Uterus (tissue), 3 donors: ENCODE measurements at regions not wholly inside any gene's neighbourhood (a gene's known extent, or its start where the extent isn't known, plus 50 kb on each side); places are given as distances from the start of the nearest gene placed in this dataset.

Source experiments
- DNase-seq, 2 donors: peaks; one replicate each; pipeline ENCODE4 v3.0.0-alpha.2; 2019 to 2020
- H3K27ac ChIP-seq, 2 donors: fragments of 200-600 bp; sonication (generic); 1 replicate in 1 of 2; 2 replicates in 1 of 2; pipeline ENCODE4 v1.5.1; 2016 to 2018
- H3K27me3 ChIP-seq, 2 donors: fragments of 200-600 bp; sonication (generic); one replicate each; pipeline ENCODE4 v1.5.1; 2018 to 2019; ENCODE audit warnings: control low read depth in 1 of 2
- H3K36me3 ChIP-seq, 2 donors: fragments of 200-600 bp; sonication (generic); one replicate each; pipeline ENCODE4 v1.5.1; 2019; ENCODE audit warnings: control low read depth in 1 of 2
- H3K4me1 ChIP-seq, 2 donors: fragments of 200-600 bp; sonication (generic); one replicate each; pipeline ENCODE4 v1.5.1; 2018 to 2019; ENCODE audit warnings: control low read depth in 1 of 2
- H3K4me3 ChIP-seq, 2 donors: fragments of 200-600 bp; sonication (generic); 1 replicate in 1 of 2; 2 replicates in 1 of 2; pipeline ENCODE4 v1.5.1; 2018 to 2019; ENCODE audit warnings: mild to moderate bottlenecking in 1 of 2
- H3K9me3 ChIP-seq, 2 donors: fragments of 200-600 bp; sonication (generic); one replicate each; pipeline ENCODE4 v1.5.1; 2019; ENCODE audit warnings: control low read depth in 1 of 2
- CTCF ChIP-seq, 4 experiments: fragments of 200-600 bp in 2 of 4; fragments of 450-650 bp in 2 of 4; sonication (generic) in 2 of 4; IDR thresholded peaks; one replicate each; pipeline ENCODE4 v1.5.1; 2016 to 2019; ENCODE audit warnings: antibody characterized with exemption in 4 of 4, mild to moderate bottlenecking in 2 of 4, moderate library complexity in 1 of 4
- POLR2A ChIP-seq, 2 donors: fragments of 450-650 bp; IDR thresholded peaks; one replicate each; pipeline ENCODE4 v1.6.1; 2016; ENCODE audit warnings: antibody characterized with exemption in 2 of 2, mild to moderate bottlenecking in 1 of 2, moderate library complexity in 1 of 2
- intact Hi-C: fragments of 100-400 bp; cut with DNase I; formaldehyde crosslinking; loops from one replicate; pipeline ENCODE4 v1.15.1; 2023; ENCODE audit warnings: low total_unique reads
- donor health status: DM: yes; HTN: yes; CAD: no.

DNA sequence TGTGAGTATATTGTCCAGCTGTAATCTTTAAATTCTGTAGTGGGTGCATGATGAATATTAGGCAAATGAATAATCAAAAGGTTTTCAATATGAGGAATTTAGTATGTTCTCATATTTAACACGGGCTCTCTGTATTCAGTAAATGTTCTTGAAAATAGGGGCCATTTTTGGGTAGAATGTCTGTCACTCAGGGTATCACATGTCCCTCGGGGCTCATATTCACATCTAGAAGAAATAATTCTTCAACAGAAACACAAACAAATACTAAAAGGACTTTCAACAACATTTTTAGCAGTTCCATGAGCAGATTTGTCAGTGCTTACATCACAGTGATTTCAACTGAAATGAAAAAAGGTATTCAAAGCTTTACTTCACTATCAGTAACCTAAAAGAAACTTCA, 1388.4 kb upstream of the MIR17HG start:
- intact Hi-C loops = no loop called here
- no peak for TF ChIP-seq CTCF (IDR thresholded peaks at IDR 0.05)
- no peak for TF ChIP-seq POLR2A (IDR thresholded peaks at IDR 0.05)
- H3K4me3 ChIP-seq = no peak overlapping the region

GRCh38 chr13:89965252-89965651, 1382.2 kb upstream of the MIR17HG start:
- no peaks in the 10 kb centered on the region for H3K4me1 ChIP-seq
- H3K9me3 ChIP-seq = no peaks in the 10 kb centered on the region
- intact Hi-C loops = no loop called here
- TF ChIP-seq POLR2A (IDR thresholded peaks at IDR 0.05) (no peak), CTCF (IDR thresholded peaks at IDR 0.05) (no peak)
- H3K27ac ChIP-seq = no peak overlapping the region
- H3K27me3 ChIP-seq = no peaks in the 10 kb centered on the region
- no peak overlapping the region for H3K4me3 ChIP-seq
- DNase-seq = no peak
- H3K36me3 ChIP-seq = no peaks in the 10 kb centered on the region

More for the DNA sequence above, 1388.4 kb upstream of the MIR17HG start:
- no peaks in the 10 kb centered on the region for H3K36me3 ChIP-seq
- no peaks in the 10 kb centered on the region for H3K27me3 ChIP-seq
- H3K4me1 ChIP-seq = no peaks in the 10 kb centered on the region
- no peak overlapping the region for H3K27ac ChIP-seq
- no peak for DNase-seq
- no peaks in the 10 kb centered on the region for H3K9me3 ChIP-seq

GRCh38 chr13:89966524-89966923, 1381.0 kb upstream of the MIR17HG start:
- no peaks in the 10 kb centered on the region for H3K36me3 ChIP-seq
- no peaks in the 10 kb centered on the region for H3K9me3 ChIP-seq
- H3K27ac ChIP-seq = no peak overlapping the region
- H3K27me3 ChIP-seq = no peaks in the 10 kb centered on the region
- DNase-seq = no peak
- no peaks in the 10 kb centered on the region for H3K4me1 ChIP-seq
- no peak for TF ChIP-seq POLR2A (IDR thresholded peaks at IDR 0.05)
- TF ChIP-seq CTCF (IDR thresholded peaks at IDR 0.05) = no peak
- intact Hi-C loops = no loop called here
- H3K4me3 ChIP-seq = no peak overlapping the region

DNA sequence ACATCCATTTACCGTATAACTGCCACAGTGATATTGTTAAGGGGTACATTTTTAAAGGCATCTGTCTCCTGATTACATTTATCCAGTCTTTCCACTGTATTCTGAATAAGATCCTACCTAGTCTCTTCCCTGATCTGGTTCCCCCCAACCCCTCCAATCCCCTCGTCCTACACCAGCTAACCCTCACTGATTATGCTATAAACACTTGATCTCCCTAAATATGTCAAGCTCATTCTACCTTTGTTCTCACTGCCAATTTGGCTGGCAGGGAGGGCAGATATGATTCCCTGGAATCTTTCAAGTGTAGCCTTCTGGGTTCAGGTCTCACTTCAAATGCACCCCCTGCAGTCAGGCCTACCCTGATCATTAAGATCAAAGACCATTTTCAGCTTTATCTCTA, 1379.8 kb upstream of the MIR17HG start:
- H3K9me3 ChIP-seq = no peaks in the 10 kb centered on the region
- no peak overlapping the region for H3K27ac ChIP-seq
- TF ChIP-seq CTCF (IDR thresholded peaks at IDR 0.05) = no peak
- no peak for TF ChIP-seq POLR2A (IDR thresholded peaks at IDR 0.05)
- no peaks in the 10 kb centered on the region for H3K27me3 ChIP-seq
- no peaks in the 10 kb centered on the region for H3K4me1 ChIP-seq
- H3K4me3 ChIP-seq = no peak overlapping the region
- intact Hi-C loops = no loop called here
- H3K36me3 ChIP-seq = no peaks in the 10 kb centered on the region
- no peak for DNase-seq

DNA sequence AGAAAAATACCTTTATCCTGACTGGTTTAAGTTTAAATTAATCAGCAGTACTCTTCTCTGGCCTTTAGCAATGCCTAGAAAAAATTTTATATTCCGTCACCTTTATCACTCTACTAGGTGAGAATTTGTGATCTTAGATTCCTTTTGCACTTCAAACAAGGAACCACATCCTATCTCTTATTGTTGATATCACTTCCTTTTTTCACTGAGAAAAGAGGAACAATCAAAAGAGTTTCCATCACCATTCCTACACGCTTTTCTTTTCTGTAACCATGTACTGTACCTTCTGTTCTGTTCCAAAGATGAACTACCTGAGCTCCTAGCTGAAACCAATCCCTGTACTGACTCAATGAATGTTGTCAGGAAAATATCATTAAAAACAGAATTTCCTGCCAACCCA, 1379.0 kb upstream of the MIR17HG start:
- H3K36me3 ChIP-seq = no peaks in the 10 kb centered on the region
- intact Hi-C loops = no loop called here
- no peak for DNase-seq
- no peak for TF ChIP-seq CTCF (IDR thresholded peaks at IDR 0.05)
- TF ChIP-seq POLR2A (IDR thresholded peaks at IDR 0.05) = no peak
- H3K4me1 ChIP-seq = no peaks in the 10 kb centered on the region
- no peak overlapping the region for H3K4me3 ChIP-seq
- no peaks in the 10 kb centered on the region for H3K27me3 ChIP-seq
- H3K27ac ChIP-seq = no peak overlapping the region
- no peaks in the 10 kb centered on the region for H3K9me3 ChIP-seq
